Fibroblast of pulmonary artery (primary cell): ENCODE measurements at regions not wholly inside any gene's neighbourhood (a gene's known extent, or its start where the extent isn't known, plus 50 kb on each side); places are given as distances from the start of the nearest gene placed in this dataset.

Experiments
- DNase-seq: peaks from one replicate; pipeline ENCODE4 v3.0.0-alpha.2; 2010; ENCODE audit warnings: low read depth
- H3K4me3 ChIP-seq: replicated peaks from 2 replicates; pipeline ENCODE4 v1.5.1; 2011; ENCODE audit warnings: low read depth, mild to moderate bottlenecking, control low read depth, low read length, moderate library complexity
- CTCF ChIP-seq: IDR thresholded peaks from 2 replicates; pipeline ENCODE4 v1.5.1; 2011; ENCODE audit warnings: mild to moderate bottlenecking, control low read depth, low read length, inconsistent platforms; ENCODE audit errors: missing control alignments

GRCh38 chr2:214630402-214631045 is 179.0 kb downstream of the BARD1 start:
- H3K4me3 ChIP-seq: no peak overlapping the region
- TF ChIP-seq CTCF: no peak
- no peak for DNase-seq

GRCh38 chr2:214629875-214630274 is 179.6 kb downstream of the BARD1 start:
- H3K4me3 ChIP-seq: no peak overlapping the region
- TF ChIP-seq CTCF: no peak
- DNase-seq: no peak
